OCI-LY1 (cell line): ENCODE measurements at regions not wholly inside any gene's neighbourhood (a gene's known extent, or its start where the extent isn't known, plus 50 kb on each side); places are given as distances from the start of the nearest gene placed in this dataset.

Experiments used
- H2AFZ ChIP-seq: fragments of 200-600 bp; sonication (generic), shearing (Covaris generic); 2 replicates; pipeline ENCODE4 v1.6.0; 2014; ENCODE audit warnings: antibody characterized with exemption, mild to moderate bottlenecking, low read length
- H3F3A ChIP-seq: fragments of 200-600 bp; sonication (generic), shearing (Covaris generic); 2 replicates; pipeline ENCODE4 v1.6.0; 2014; ENCODE audit warnings: mild to moderate bottlenecking, antibody characterized with exemption, low read length, moderate library complexity; ENCODE audit not compliant: insufficient read depth
- H3K27ac ChIP-seq: fragments of 200-600 bp; sonication (generic); 2 replicates; pipeline ENCODE4 v1.5.1; 2014; ENCODE audit warnings: low read length, mixed run types, mild to moderate bottlenecking, low read depth; ENCODE audit not compliant: poor library complexity, severe bottlenecking
- H3K27me3 ChIP-seq: fragments of 200-600 bp; sonication (generic); 2 replicates; pipeline ENCODE4 v1.6.0; 2014; ENCODE audit warnings: antibody characterized with exemption, mild to moderate bottlenecking, low read length, moderate library complexity; ENCODE audit not compliant: insufficient read depth
- H3K36me3 ChIP-seq: fragments of 200-600 bp; sonication (generic); 2 replicates; pipeline ENCODE4 v1.6.1; 2014; ENCODE audit warnings: mild to moderate bottlenecking, antibody characterized with exemption, low read length, moderate library complexity, mixed read lengths; ENCODE audit not compliant: insufficient read depth
- H3K4me1 ChIP-seq: fragments of 200-600 bp; sonication (generic); 2 replicates; pipeline ENCODE4 v1.5.1; 2014; ENCODE audit warnings: mild to moderate bottlenecking, low read length, moderate library complexity; ENCODE audit not compliant: insufficient read depth, severe bottlenecking
- H3K4me2 ChIP-seq: fragments of 200-600 bp; sonication (generic), shearing (Covaris generic); 2 replicates; pipeline ENCODE4 v1.6.1; 2014; ENCODE audit warnings: low read length
- H3K4me3 ChIP-seq: fragments of 200-600 bp; sonication (generic); 2 replicates; pipeline ENCODE4 v1.5.1; 2014; ENCODE audit warnings: low read length, low read depth, mild to moderate bottlenecking, mixed read lengths; ENCODE audit not compliant: poor library complexity, severe bottlenecking
- H3K79me2 ChIP-seq: fragments of 200-600 bp; shearing (Covaris generic); 2 replicates; pipeline ENCODE4 v1.6.1; 2016; ENCODE audit warnings: mixed run types, low read length, mixed read lengths; ENCODE audit not compliant: insufficient read depth
- H3K9ac ChIP-seq: fragments of 200-600 bp; sonication (generic), shearing (Covaris generic); 2 replicates; pipeline ENCODE4 v1.6.1; 2014; ENCODE audit warnings: mild to moderate bottlenecking, low read length, mixed read lengths
- H3K9me2 ChIP-seq: fragments of 200-600 bp; sonication (generic), shearing (Covaris generic); 2 replicates; pipeline ENCODE4 v1.6.1; 2014; ENCODE audit warnings: low read depth, mild to moderate bottlenecking, low read length, mixed read lengths
- H3K9me3 ChIP-seq: fragments of 200-600 bp; shearing (Covaris generic); 2 replicates; pipeline ENCODE4 v1.6.1; 2014; ENCODE audit warnings: low read length, mixed read lengths
- H4K20me1 ChIP-seq: fragments of 200-600 bp; sonication (generic), shearing (Covaris generic); 2 replicates; pipeline ENCODE4 v1.6.0; 2016; ENCODE audit warnings: mild to moderate bottlenecking, low read length; ENCODE audit not compliant: insufficient read depth
- EZH2 ChIP-seq: fragments of 200-600 bp; sonication (generic), shearing (Covaris generic); IDR thresholded peaks from 2 replicates; pipeline ENCODE4 v1.8.0; 2017; ENCODE audit warnings: borderline replicate concordance, mixed run types, mild to moderate bottlenecking, antibody characterized with exemption, low read length, moderate library complexity, mixed read lengths
- TF ChIP-seq, protein P1 (sequence below): fragments of 200-600 bp; sonication (generic), shearing (Covaris generic); IDR thresholded peaks from 2 replicates; pipeline ENCODE4 v1.5.1; 2017; ENCODE audit warnings: mild to moderate bottlenecking, antibody characterized with exemption, low read length, moderate library complexity, mixed read lengths

DNA sequence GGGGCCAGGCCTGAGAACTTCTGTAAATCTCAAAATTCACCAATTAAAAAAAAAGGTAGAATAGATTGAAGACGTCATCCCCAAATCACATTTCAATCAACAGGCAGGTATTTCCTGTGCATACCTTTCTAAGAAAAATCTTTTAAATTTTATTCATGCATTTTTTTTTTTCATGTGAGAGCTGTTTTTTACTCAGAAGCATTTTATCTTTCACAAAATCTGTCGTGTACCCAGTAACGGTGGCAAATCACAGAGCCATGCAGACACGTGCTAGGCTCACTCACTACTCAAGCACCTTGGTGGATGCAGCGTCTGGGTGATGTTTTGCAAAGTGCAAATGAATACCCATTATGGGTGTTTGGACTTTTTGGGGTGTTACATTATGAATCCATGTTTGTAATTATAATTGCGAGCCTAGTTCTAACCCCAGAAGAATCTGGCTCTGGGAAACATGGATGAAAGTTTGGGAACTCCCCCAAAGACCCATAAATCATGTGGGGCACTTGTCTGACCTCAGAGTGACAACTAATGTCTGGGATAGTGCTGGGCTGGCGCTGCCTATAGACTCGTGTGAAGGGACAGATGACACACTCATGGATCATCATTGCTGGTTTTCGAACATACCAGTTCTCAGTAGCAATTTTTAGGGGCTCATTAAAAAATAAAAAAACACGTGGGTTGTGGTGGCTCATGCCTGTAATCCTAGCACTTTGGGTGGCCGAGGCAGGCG lies 335.2 kb downstream of the LPIN1 start:
- no peaks in the 10 kb centered on the region for H3K36me3 ChIP-seq
- no peak overlapping the region; the same call in 1 of the 2 replicates for H3K9ac ChIP-seq
- H3K4me3 ChIP-seq = no peak overlapping the region
- H3K79me2 ChIP-seq = no peaks in the 10 kb centered on the region
- no peak overlapping the region for H2AFZ ChIP-seq
- H3K27me3 ChIP-seq = no peaks in the 10 kb centered on the region
- TF ChIP-seq, protein P1, sequence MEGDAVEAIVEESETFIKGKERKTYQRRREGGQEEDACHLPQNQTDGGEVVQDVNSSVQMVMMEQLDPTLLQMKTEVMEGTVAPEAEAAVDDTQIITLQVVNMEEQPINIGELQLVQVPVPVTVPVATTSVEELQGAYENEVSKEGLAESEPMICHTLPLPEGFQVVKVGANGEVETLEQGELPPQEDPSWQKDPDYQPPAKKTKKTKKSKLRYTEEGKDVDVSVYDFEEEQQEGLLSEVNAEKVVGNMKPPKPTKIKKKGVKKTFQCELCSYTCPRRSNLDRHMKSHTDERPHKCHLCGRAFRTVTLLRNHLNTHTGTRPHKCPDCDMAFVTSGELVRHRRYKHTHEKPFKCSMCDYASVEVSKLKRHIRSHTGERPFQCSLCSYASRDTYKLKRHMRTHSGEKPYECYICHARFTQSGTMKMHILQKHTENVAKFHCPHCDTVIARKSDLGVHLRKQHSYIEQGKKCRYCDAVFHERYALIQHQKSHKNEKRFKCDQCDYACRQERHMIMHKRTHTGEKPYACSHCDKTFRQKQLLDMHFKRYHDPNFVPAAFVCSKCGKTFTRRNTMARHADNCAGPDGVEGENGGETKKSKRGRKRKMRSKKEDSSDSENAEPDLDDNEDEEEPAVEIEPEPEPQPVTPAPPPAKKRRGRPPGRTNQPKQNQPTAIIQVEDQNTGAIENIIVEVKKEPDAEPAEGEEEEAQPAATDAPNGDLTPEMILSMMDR = no peak
- TF ChIP-seq EZH2 = no peak
- no peaks in the 10 kb centered on the region for H3K9me2 ChIP-seq
- H3K4me1 ChIP-seq = peaks cover 62% of the 10 kb centered on the region
- H3K9me3 ChIP-seq = no peaks in the 10 kb centered on the region
- H3K27ac ChIP-seq = peak overlapping the region; percentile 69
- H3F3A ChIP-seq = 0 out of 2 replicates have a peak, but pooled peaks cover 2% of the 10 kb centered on the region
- H3K4me2 ChIP-seq = no peak overlapping the region; the same call in 1 of the 2 replicates
- H4K20me1 ChIP-seq = no peaks in the 10 kb centered on the region

DNA sequence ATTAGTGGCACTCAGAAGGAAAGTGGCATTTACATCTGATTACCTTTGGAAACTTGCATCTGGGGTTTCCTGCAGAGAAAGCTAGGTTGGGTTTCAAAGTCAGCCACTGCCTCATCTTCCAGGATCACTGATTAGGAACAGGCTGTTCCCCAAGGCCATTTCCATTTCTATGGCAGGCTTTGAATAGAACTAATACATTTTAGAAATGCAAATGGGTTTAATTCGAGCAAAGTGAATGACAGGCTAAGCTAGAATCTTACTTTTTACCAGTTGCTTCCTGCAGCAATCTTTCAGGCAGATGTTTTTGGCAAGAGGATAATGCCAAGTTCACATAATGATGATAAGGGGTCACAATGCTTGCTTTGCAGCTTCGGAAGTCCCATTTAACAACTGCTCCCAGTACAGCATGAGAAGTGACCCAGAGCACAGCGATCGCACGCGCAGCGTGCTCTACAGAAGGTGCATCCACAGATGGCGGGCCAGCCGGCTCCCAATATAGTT lies 336.7 kb downstream of the LPIN1 start:
- H2AFZ ChIP-seq = peak overlapping the region; percentile 11; the same call in 1 of the 2 replicates
- peaks cover 3% of the 10 kb centered on the region; the same call in 1 of the 2 replicates for H3F3A ChIP-seq
- no peaks in the 10 kb centered on the region for H3K27me3 ChIP-seq
- no peaks in the 10 kb centered on the region for H3K79me2 ChIP-seq
- no peak overlapping the region for H3K4me3 ChIP-seq
- TF ChIP-seq, protein P1 = no peak
- no peak for TF ChIP-seq EZH2
- H4K20me1 ChIP-seq = no peaks in the 10 kb centered on the region
- H3K36me3 ChIP-seq = no peaks in the 10 kb centered on the region
- H3K9ac ChIP-seq = peak overlapping the region; percentile 46
- peak overlapping the region; percentile 69 for H3K27ac ChIP-seq
- peaks cover 62% of the 10 kb centered on the region for H3K4me1 ChIP-seq
- no peaks in the 10 kb centered on the region for H3K9me3 ChIP-seq
- H3K4me2 ChIP-seq = peak overlapping the region; percentile 52
- H3K9me2 ChIP-seq = no peaks in the 10 kb centered on the region

DNA sequence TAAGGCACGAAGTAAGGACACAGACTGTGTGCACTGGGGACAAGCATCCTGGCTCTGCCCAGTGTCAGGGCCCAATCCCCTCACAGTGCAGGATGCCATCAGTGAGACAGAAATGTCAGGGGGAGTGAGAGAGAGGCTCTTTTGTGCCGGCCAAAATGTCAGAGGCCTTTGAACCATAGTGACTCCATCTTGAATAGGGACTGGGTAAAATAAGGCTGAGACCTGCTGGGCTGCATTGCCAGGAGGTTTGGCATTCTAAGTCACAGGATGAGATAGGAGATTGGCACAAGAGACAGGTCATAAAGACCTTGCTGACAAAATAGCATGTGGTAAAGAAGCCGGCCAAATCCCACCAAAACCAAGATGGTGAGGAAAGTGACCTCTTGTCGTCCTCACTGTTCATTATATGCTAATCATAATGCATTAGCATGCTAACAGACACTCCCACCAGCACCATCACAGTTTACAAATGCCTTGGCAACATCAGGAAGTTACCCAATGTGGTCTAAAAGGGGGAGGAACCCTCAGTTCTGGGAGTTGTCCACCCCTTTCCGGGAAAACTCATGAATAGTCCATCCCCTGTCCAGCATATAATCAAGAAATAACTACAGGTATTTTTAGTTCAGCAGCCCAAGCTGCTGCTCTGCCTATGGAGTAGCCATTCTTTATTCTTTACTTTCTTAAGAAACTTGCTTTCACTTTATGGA lies 337.4 kb downstream of the LPIN1 start:
- H3K4me2 ChIP-seq = peak overlapping the region; percentile 52
- TF ChIP-seq EZH2 = no peak
- TF ChIP-seq, protein P1 = no peak
- H3K9me2 ChIP-seq = no peaks in the 10 kb centered on the region
- H3K27ac ChIP-seq = peak overlapping the region; percentile 69
- peaks cover 59% of the 10 kb centered on the region for H3K4me1 ChIP-seq
- H3K9me3 ChIP-seq = peaks cover 4% of the 10 kb centered on the region; the same call in 1 of the 2 replicates
- no peaks in the 10 kb centered on the region for H3K36me3 ChIP-seq
- peak overlapping the region; percentile 19 for H3K4me3 ChIP-seq
- peak overlapping the region; percentile 46 for H3K9ac ChIP-seq
- no peaks in the 10 kb centered on the region for H4K20me1 ChIP-seq
- peak overlapping the region; percentile 11 for H2AFZ ChIP-seq
- H3F3A ChIP-seq = peaks cover 3% of the 10 kb centered on the region; the same call in 1 of the 2 replicates
- H3K79me2 ChIP-seq = no peaks in the 10 kb centered on the region
- no peaks in the 10 kb centered on the region for H3K27me3 ChIP-seq
